ENCODE measurements at regions not wholly inside any gene's neighbourhood (a gene's known extent, or its start where the extent isn't known, plus 50 kb on each side); places are given as distances from the start of the nearest gene placed in this dataset.
A peak's percentile ranks its signal among the peaks of the same experiment; 100 is the strongest.

- peaks cover 57% of the 10 kb centered on the region for H3K27me3 ChIP-seq
These were observed 176.1 kb downstream of the TRIM27 start for GRCh38 chr6:28747631-28748157.

GRCh38 chr6:28748192-28748591 lies 175.6 kb downstream of the TRIM27 start:
- 50% methylated on average over 2 of the region's 2 CpGs for WGBS (ENCODE audit: low lambda C conversion rate, missing lambda C conversion rate)
- H3K9me3 ChIP-seq (ENCODE audit: low read depth): peaks cover 3% of the 10 kb centered on the region
- TF ChIP-seq CTCF (IDR thresholded peaks at IDR 0.05; ENCODE audit: poor library complexity): no peak
- TF ChIP-seq EZH2 (IDR thresholded peaks at IDR 0.05; ENCODE audit: borderline replicate concordance): no peak
- no peak for TF ChIP-seq EZH2phosphoT487 (IDR thresholded peaks at IDR 0.05; ENCODE audit: low read depth, severe bottlenecking, unreplicated experiment)
- no peaks in the 10 kb centered on the region for H4K20me1 ChIP-seq (ENCODE audit: insufficient read depth, poor library complexity, severe bottlenecking)
- no peak overlapping the region for H3K27ac ChIP-seq
- H3K4me3 ChIP-seq: no peak overlapping the region
- peaks cover 52% of the 10 kb centered on the region for H3K27me3 ChIP-seq
- H3K79me2 ChIP-seq: no peaks in the 10 kb centered on the region
- H3K4me1 ChIP-seq (ENCODE audit: insufficient read depth): no peaks in the 10 kb centered on the region
- H2AFZ ChIP-seq: no peak overlapping the region
- H3K4me2 ChIP-seq: peak overlapping the region; percentile 54
- DNase-seq (ENCODE audit: low spot score): no peak
- H3K9me2 ChIP-seq (replicated peaks; ENCODE audit: insufficient read depth): no peaks in the 10 kb centered on the region
- H3K36me3 ChIP-seq (replicated peaks; ENCODE audit: insufficient read depth, low read depth): no peaks in the 10 kb centered on the region

More at GRCh38 chr6:28747631-28748157, 176.1 kb downstream of the TRIM27 start:
- Histone ChIP-seq H3K9me2 (replicated peaks; ENCODE audit: insufficient read depth) (no peaks in the 10 kb centered on the region), H4K20me1 (ENCODE audit: insufficient read depth, poor library complexity, severe bottlenecking) (no peaks in the 10 kb centered on the region), H3K4me1 (ENCODE audit: insufficient read depth) (no peaks in the 10 kb centered on the region), H3K4me3 (no peak overlapping the region), H3K79me2 (no peaks in the 10 kb centered on the region), H3K27ac (no peak overlapping the region), H3K4me2 (peak overlapping the region; percentile 54), H2AFZ (no peak overlapping the region), H3K9me3 (ENCODE audit: low read depth) (peaks cover 3% of the 10 kb centered on the region), H3K36me3 (replicated peaks; ENCODE audit: insufficient read depth, low read depth) (no peaks in the 10 kb centered on the region)
- 3% methylated on average over 19 of the region's 19 CpGs for WGBS (ENCODE audit: low lambda C conversion rate, missing lambda C conversion rate)
- TF ChIP-seq EZH2 (IDR thresholded peaks at IDR 0.05; ENCODE audit: borderline replicate concordance): no peak
- TF ChIP-seq EZH2phosphoT487 (IDR thresholded peaks at IDR 0.05; ENCODE audit: low read depth, severe bottlenecking, unreplicated experiment): no peak
- no peak for TF ChIP-seq CTCF (IDR thresholded peaks at IDR 0.05; ENCODE audit: poor library complexity)
- DNase-seq (ENCODE audit: low spot score): peak; percentile 46

- Histone ChIP-seq H4K20me1 (ENCODE audit: insufficient read depth, poor library complexity, severe bottlenecking) (no peaks in the 10 kb centered on the region), H3K27me3 (peaks cover 40% of the 10 kb centered on the region), H3K9me3 (ENCODE audit: low read depth) (peaks cover 3% of the 10 kb centered on the region), H3K4me2 (no peak overlapping the region), H3K36me3 (replicated peaks; ENCODE audit: insufficient read depth, low read depth) (no peaks in the 10 kb centered on the region), H3K4me3 (no peak overlapping the region), H3K9me2 (replicated peaks; ENCODE audit: insufficient read depth) (no peaks in the 10 kb centered on the region), H2AFZ (no peak overlapping the region), H3K4me1 (ENCODE audit: insufficient read depth) (no peaks in the 10 kb centered on the region), H3K27ac (no peak overlapping the region), H3K79me2 (no peaks in the 10 kb centered on the region)
- 74% methylated on average over 1 of the region's 1 CpG for WGBS (ENCODE audit: low lambda C conversion rate, missing lambda C conversion rate)
- no peak for DNase-seq (ENCODE audit: low spot score)
- no peak for TF ChIP-seq EZH2 (IDR thresholded peaks at IDR 0.05; ENCODE audit: borderline replicate concordance)
- TF ChIP-seq EZH2phosphoT487 (IDR thresholded peaks at IDR 0.05; ENCODE audit: low read depth, severe bottlenecking, unreplicated experiment): no peak
- TF ChIP-seq CTCF (IDR thresholded peaks at IDR 0.05; ENCODE audit: poor library complexity): no peak
These were observed 172.8 kb downstream of the TRIM27 start for GRCh38 chr6:28750926-28751458.

All from hepatocyte (in vitro differentiated cells).